DOHH2 (cell line): ENCODE measurements at regions not wholly inside any gene's neighbourhood (a gene's known extent, or its start where the extent isn't known, plus 50 kb on each side); places are given as distances from the start of the nearest gene placed in this dataset.

Source experiments
- H3F3A ChIP-seq: fragments of 200-600 bp; sonication (generic), shearing (Covaris generic); 2 replicates; pipeline ENCODE4 v1.6.0; 2016; ENCODE audit warnings: antibody characterized with exemption, mild to moderate bottlenecking; ENCODE audit not compliant: control insufficient read depth, insufficient read depth
- H3K27ac ChIP-seq: fragments of 200-600 bp; sonication (generic); 2 replicates; pipeline ENCODE4 v1.5.1; 2014; ENCODE audit warnings: low read depth, mild to moderate bottlenecking, low read length, moderate library complexity
- H3K27me3 ChIP-seq: fragments of 200-600 bp; sonication (generic); 2 replicates; pipeline ENCODE4 v1.6.1; 2014; ENCODE audit warnings: mild to moderate bottlenecking, low read length, mixed read lengths; ENCODE audit not compliant: control insufficient read depth
- H3K36me3 ChIP-seq: fragments of 200-600 bp; sonication (generic); 2 replicates; pipeline ENCODE4 v1.6.1; 2014; ENCODE audit warnings: mild to moderate bottlenecking, low read length, moderate library complexity, mixed read lengths; ENCODE audit not compliant: control insufficient read depth
- H3K4me1 ChIP-seq: fragments of 200-600 bp; sonication (generic); 2 replicates; pipeline ENCODE4 v1.6.1; 2014; ENCODE audit warnings: mild to moderate bottlenecking, low read length, mixed read lengths; ENCODE audit not compliant: control insufficient read depth
- H3K4me2 ChIP-seq: fragments of 200-600 bp; sonication (generic); 2 replicates; pipeline ENCODE4 v1.6.0; 2014; ENCODE audit warnings: mild to moderate bottlenecking, low read length, moderate library complexity
- H3K4me3 ChIP-seq: fragments of 200-600 bp; sonication (generic); 2 replicates; pipeline ENCODE4 v1.5.1; 2014; ENCODE audit warnings: mild to moderate bottlenecking, low read length, mixed read lengths
- H3K79me2 ChIP-seq: fragments of 200-600 bp; sonication (generic); 2 replicates; pipeline ENCODE4 v1.6.1; 2014; ENCODE audit warnings: mild to moderate bottlenecking, low read length, mixed read lengths; ENCODE audit not compliant: control insufficient read depth
- H3K9me2 ChIP-seq: fragments of 200-600 bp; sonication (generic); replicated peaks from 2 replicates; pipeline ENCODE4 v1.6.1; 2014; ENCODE audit warnings: mild to moderate bottlenecking, low read length, mixed read lengths; ENCODE audit not compliant: control insufficient read depth
- H3K9me3 ChIP-seq: fragments of 200-600 bp; sonication (generic); 2 replicates; pipeline ENCODE4 v1.6.1; 2014; ENCODE audit warnings: antibody characterized with exemption, low read length, mixed read lengths; ENCODE audit not compliant: control insufficient read depth, insufficient read depth
- H4K20me1 ChIP-seq: fragments of 200-600 bp; sonication (generic); 2 replicates; pipeline ENCODE4 v1.6.0; 2014; ENCODE audit warnings: low read depth, mild to moderate bottlenecking, antibody characterized with exemption, low read length, moderate library complexity; ENCODE audit not compliant: control insufficient read depth, insufficient read depth
- CTCF ChIP-seq: fragments of 200-600 bp; sonication (generic); IDR thresholded peaks from one replicate; pipeline ENCODE4 v1.5.1; 2014; ENCODE audit warnings: antibody characterized with exemption, mild to moderate bottlenecking, low read depth, low read length; ENCODE audit not compliant: poor library complexity, severe bottlenecking
- EZH2phosphoT487 ChIP-seq: fragments of 200-600 bp; sonication (generic); IDR thresholded peaks from 2 replicates; pipeline ENCODE4 v1.6.1; 2017; ENCODE audit warnings: borderline replicate concordance, mild to moderate bottlenecking, antibody characterized with exemption, low read length, moderate library complexity, mixed read lengths

DNA sequence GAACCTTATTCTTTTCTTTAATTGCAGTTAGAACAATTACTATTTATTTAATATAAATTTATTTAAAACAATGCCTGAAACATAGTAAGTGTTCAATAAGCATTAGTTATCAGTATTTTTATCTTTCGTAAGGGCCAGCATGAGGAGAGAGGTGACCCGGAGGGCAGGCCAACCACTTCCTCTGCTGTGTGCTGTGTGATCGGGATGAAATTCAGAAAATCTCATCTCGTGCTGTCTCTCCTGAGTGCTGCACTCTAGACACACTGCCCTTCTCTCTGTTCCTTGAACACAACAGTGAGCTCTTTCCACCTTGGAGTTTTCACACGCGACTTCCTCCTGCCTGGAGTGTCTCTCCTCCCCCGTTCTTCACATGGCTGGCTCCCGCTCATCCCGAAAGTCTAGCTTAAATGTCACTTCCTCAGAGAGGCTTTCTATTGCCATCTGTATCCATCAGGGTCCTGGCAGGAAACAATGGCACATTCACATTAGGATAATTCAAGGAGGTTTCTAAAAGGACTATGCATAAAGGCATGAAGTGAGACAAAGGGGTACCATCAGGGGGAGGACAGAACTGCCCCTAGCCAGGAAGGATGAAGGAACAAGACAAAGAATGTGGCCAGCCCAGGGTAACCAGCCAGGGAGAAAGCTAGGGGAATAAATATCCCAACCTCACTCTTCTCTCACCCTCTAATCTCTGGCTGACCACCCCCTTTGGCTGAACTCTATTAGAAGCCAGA is 142.6 kb upstream of the GJB5 start:
- Histone ChIP-seq H3K4me2 (no peak overlapping the region), H3K27ac (no peak overlapping the region), H3K36me3 (no peaks in the 10 kb centered on the region), H3K4me1 (no peaks in the 10 kb centered on the region), H3K9me2 (no peaks in the 10 kb centered on the region), H3K4me3 (no peak overlapping the region), H3K79me2 (no peaks in the 10 kb centered on the region), H4K20me1 (no peaks in the 10 kb centered on the region), H3K27me3 (no peaks in the 10 kb centered on the region), H3F3A (no peaks in the 10 kb centered on the region), H3K9me3 (no peaks in the 10 kb centered on the region)
- TF ChIP-seq CTCF, result no peak
- TF ChIP-seq EZH2phosphoT487, result no peak

DNA sequence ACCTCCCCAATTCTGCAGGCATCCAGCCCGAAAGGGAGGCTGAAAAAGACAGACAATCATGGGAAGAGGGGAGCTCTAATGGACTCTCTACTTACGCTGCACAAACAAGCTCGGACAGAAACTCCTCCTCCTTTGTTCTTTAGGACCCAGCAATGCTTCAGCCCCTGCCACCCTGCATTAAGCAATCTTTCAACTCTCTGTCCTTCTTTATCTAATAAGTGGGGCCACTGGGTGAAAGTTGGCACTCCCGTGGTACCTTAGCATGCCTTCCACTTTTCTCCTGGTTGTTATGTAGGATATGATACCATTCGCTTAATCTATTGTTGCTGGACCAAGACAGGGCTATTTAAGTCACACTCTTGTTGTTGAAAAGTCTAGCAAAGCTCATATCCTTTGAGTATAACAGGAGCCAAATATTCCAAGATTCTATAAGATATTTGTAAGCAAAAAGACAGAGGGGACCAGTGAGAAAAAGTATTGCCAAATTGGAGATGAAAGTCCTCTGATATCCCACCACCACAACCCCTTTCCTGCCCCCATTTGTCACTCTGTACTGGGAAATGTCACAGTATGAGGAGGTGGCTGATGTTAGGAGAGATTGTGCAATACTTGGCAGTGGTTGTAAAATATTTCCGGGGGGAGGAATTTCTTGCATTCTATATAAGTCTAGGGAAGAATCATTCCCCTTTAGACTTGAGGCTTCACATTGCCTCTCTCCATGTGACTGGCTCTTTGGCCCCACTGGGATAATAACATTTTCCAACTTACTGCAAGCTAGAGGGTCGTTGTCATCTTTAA is 137.3 kb upstream of the GJB5 start:
- TF ChIP-seq CTCF, result no peak
- no peak for TF ChIP-seq EZH2phosphoT487
- H3K4me2 ChIP-seq, result no peak overlapping the region
- H3K4me1 ChIP-seq, result no peaks in the 10 kb centered on the region
- no peaks in the 10 kb centered on the region for H3K79me2 ChIP-seq
- no peak overlapping the region for H3K4me3 ChIP-seq
- H3K9me2 ChIP-seq, result no peaks in the 10 kb centered on the region
- H3K36me3 ChIP-seq, result no peaks in the 10 kb centered on the region
- no peaks in the 10 kb centered on the region for H4K20me1 ChIP-seq
- no peaks in the 10 kb centered on the region for H3K27me3 ChIP-seq
- no peaks in the 10 kb centered on the region for H3K9me3 ChIP-seq
- no peaks in the 10 kb centered on the region for H3F3A ChIP-seq
- no peak overlapping the region for H3K27ac ChIP-seq

GRCh38 chr1:34618381-34618780 is 136.5 kb upstream of the GJB5 start:
- Histone ChIP-seq H3K9me3 (no peaks in the 10 kb centered on the region), H3K27ac (no peak overlapping the region), H3K79me2 (no peaks in the 10 kb centered on the region), H3K4me1 (no peaks in the 10 kb centered on the region), H3K4me2 (no peak overlapping the region), H3F3A (no peaks in the 10 kb centered on the region), H3K36me3 (no peaks in the 10 kb centered on the region), H4K20me1 (no peaks in the 10 kb centered on the region), H3K27me3 (no peaks in the 10 kb centered on the region), H3K9me2 (no peaks in the 10 kb centered on the region), H3K4me3 (no peak overlapping the region)
- TF ChIP-seq EZH2phosphoT487, result no peak

GRCh38 chr1:34619256-34619655 is 135.6 kb upstream of the GJB5 start:
- H3K4me1 ChIP-seq, result no peaks in the 10 kb centered on the region
- no peaks in the 10 kb centered on the region for H3K27me3 ChIP-seq
- no peak overlapping the region for H3K4me2 ChIP-seq
- H3K36me3 ChIP-seq, result no peaks in the 10 kb centered on the region
- no peak overlapping the region for H3K27ac ChIP-seq
- TF ChIP-seq CTCF (no peak), EZH2phosphoT487 (no peak)
- no peaks in the 10 kb centered on the region for H3K79me2 ChIP-seq
- no peaks in the 10 kb centered on the region for H3F3A ChIP-seq
- H3K4me3 ChIP-seq, result no peak overlapping the region
- H3K9me3 ChIP-seq, result no peaks in the 10 kb centered on the region
- no peaks in the 10 kb centered on the region for H4K20me1 ChIP-seq
- no peaks in the 10 kb centered on the region for H3K9me2 ChIP-seq
